IMR-90 (cell line): ENCODE measurements at regions not wholly inside any gene's neighbourhood (a gene's known extent, or its start where the extent isn't known, plus 50 kb on each side); places are given as distances from the start of the nearest gene placed in this dataset.
"Not testable (repeated sequence)": the region's sequence is repeated elsewhere in the genome, so short reads cannot be mapped to it uniquely, and the experiment has no call there.

Experiments
- ATAC-seq: fragments of 200-7000 bp; cut with Tn5 transposase; 2 replicates; pipeline ENCODE4 v1.9.1; 2020; ENCODE audit warnings: low read depth, mild to moderate bottlenecking, moderate library complexity
- BruUV-seq: library from RNA; stranded (reverse); fragments of 400-500 nt; replicated peaks from 2 replicates; lab custom pipeline; 2021; lab: Mats Ljungman, UMichigan
- CTCF ChIA-PET: fragments of 300-600 bp; formaldehyde crosslinking; extraction: SDS; loops from one replicate; lab custom pipeline; 2021; ENCODE audit warnings: antibody characterized with exemption; lab: Yijun Ruan, JAX
- POLR2A ChIA-PET: fragments of 300-600 bp; sonication (Branson Sonifier 250); formaldehyde crosslinking; loops from one replicate; lab custom pipeline; 2022; ENCODE audit warnings: antibody characterized with exemption; ENCODE audit not compliant: unreplicated experiment; lab: Charles Lee
- DNase-seq: peaks from one replicate; pipeline ENCODE4 v3.0.0; 2013
- H2AFZ ChIP-seq: replicated peaks from 2 replicates; pipeline ENCODE3; 2013; ENCODE audit warnings: low read length, mild to moderate bottlenecking; ENCODE audit not compliant: poor library complexity
- H2AK5ac ChIP-seq: 2 replicates; pipeline ENCODE4 v1.6.1; 2013; ENCODE audit warnings: low read depth, low read length, inconsistent platforms
- H2AK9ac ChIP-seq: replicated peaks from 2 replicates; pipeline ENCODE3; 2013; ENCODE audit warnings: mild to moderate bottlenecking, low read depth, low read length, moderate library complexity; ENCODE audit not compliant: poor library complexity
- H2BK120ac ChIP-seq: 2 replicates; pipeline ENCODE4 v1.6.1; 2013; ENCODE audit warnings: low read depth, low read length, inconsistent platforms
- H2BK15ac ChIP-seq: 3 replicates; pipeline ENCODE4 v1.6.1; 2013; ENCODE audit warnings: low read depth, low read length, inconsistent platforms
- H2BK20ac ChIP-seq: 2 replicates; pipeline ENCODE4 v1.6.1; 2013; ENCODE audit warnings: low read depth, mild to moderate bottlenecking, inconsistent platforms, low read length, moderate library complexity
- H2BK5ac ChIP-seq: 2 replicates; pipeline ENCODE4 v1.6.1; 2013; ENCODE audit warnings: mild to moderate bottlenecking, low read depth, low read length, inconsistent platforms; ENCODE audit not compliant: poor library complexity, severe bottlenecking
- H3K14ac ChIP-seq: replicated peaks from 2 replicates; pipeline ENCODE4 v1.6.1; 2013; ENCODE audit warnings: low read depth, low read length, inconsistent platforms
- H3K18ac ChIP-seq: 2 replicates; pipeline ENCODE4 v1.6.1; 2013; ENCODE audit warnings: low read depth, low read length, control low read depth
- H3K23ac ChIP-seq: 2 replicates; pipeline ENCODE4 v1.6.1; 2013; ENCODE audit warnings: low read depth, low read length, inconsistent platforms
- H3K27ac ChIP-seq: 2 replicates; pipeline ENCODE4 v1.5.1; 2013; ENCODE audit warnings: mild to moderate bottlenecking, control low read depth, low read length; ENCODE audit not compliant: insufficient read depth
- H3K27me3 ChIP-seq: 2 replicates; pipeline ENCODE4 v1.6.1; 2013; ENCODE audit warnings: low read length; ENCODE audit not compliant: control insufficient read depth, insufficient read depth
- H3K36me3 ChIP-seq: 2 replicates; pipeline ENCODE4 v1.6.1; 2013; ENCODE audit warnings: low read length, mixed read lengths; ENCODE audit not compliant: control insufficient read depth, insufficient read depth
- H3K4ac ChIP-seq: 2 replicates; pipeline ENCODE4 v1.6.1; 2013; ENCODE audit warnings: low read depth, low read length, inconsistent platforms
- H3K4me1 ChIP-seq: 2 replicates; pipeline ENCODE4 v1.6.1; 2013; ENCODE audit warnings: low read length, mixed read lengths; ENCODE audit not compliant: control insufficient read depth, insufficient read depth
- H3K4me2 ChIP-seq: 2 replicates; pipeline ENCODE4 v1.6.1; 2013; ENCODE audit warnings: low read depth, mild to moderate bottlenecking, control low read depth, low read length, moderate library complexity
- H3K4me3 ChIP-seq: 2 replicates; pipeline ENCODE4 v1.5.1; 2013; ENCODE audit warnings: low read depth, mild to moderate bottlenecking, control low read depth, low read length, moderate library complexity; ENCODE audit not compliant: insufficient read depth
- H3K56ac ChIP-seq: 2 replicates; pipeline ENCODE4 v1.6.1; 2013; ENCODE audit warnings: low read length, inconsistent platforms; ENCODE audit not compliant: insufficient read depth; ENCODE audit errors: extremely low read depth
- H3K79me1 ChIP-seq, 2 experiments: 2 replicates each; pipeline ENCODE4 v1.6.1; 2013; ENCODE audit warnings: low read length in 2 of 2, inconsistent platforms in 1 of 2, low read depth in 1 of 2
- H3K9ac ChIP-seq: 2 replicates; pipeline ENCODE4 v1.6.1; 2013; ENCODE audit warnings: low read depth, low read length, control low read depth
- H3K9me1 ChIP-seq: 2 replicates; pipeline ENCODE4 v1.6.1; 2013; ENCODE audit warnings: low read length, inconsistent platforms; ENCODE audit not compliant: insufficient read depth
- H3K9me3 ChIP-seq: 2 replicates; pipeline ENCODE4 v1.6.1; 2013; ENCODE audit warnings: low read length; ENCODE audit not compliant: control insufficient read depth, insufficient read depth
- H4K20me1 ChIP-seq: 2 replicates; pipeline ENCODE4 v1.6.1; 2013; ENCODE audit warnings: low read length, inconsistent platforms; ENCODE audit not compliant: insufficient read depth
- H4K5ac ChIP-seq: 2 replicates; pipeline ENCODE4 v1.6.1; 2013; ENCODE audit warnings: mild to moderate bottlenecking, low read depth, low read length, control low read depth
- H4K8ac ChIP-seq, 2 experiments: 2 replicates each; pipeline ENCODE4 v1.6.1; 2013; ENCODE audit warnings: low read depth in 2 of 2, low read length in 2 of 2, control low read depth in 1 of 2, inconsistent platforms in 1 of 2
- H4K91ac ChIP-seq: 2 replicates; pipeline ENCODE4 v1.6.1; 2013; ENCODE audit warnings: low read depth, low read length, inconsistent platforms; ENCODE audit not compliant: insufficient read depth
- WGBS, 2 experiments: methylation state at CpG; one replicate each; pipeline versions ENCODE4 v1.1.5 to v1.1.7; 2013; ENCODE audit warnings: missing lambda C conversion rate in 2 of 2; ENCODE audit not compliant: insufficient read length in 1 of 2; ENCODE audit errors: extremely low coverage in 2 of 2; 5-methylcytosine and 5-hydroxymethylcytosine counted together
- dilution Hi-C: fragments of 300-500 bp; cut with HindIII; formaldehyde crosslinking; loops from one replicate; pipeline ENCODE4 v1.14.3; 2018; ENCODE audit warnings: low sequenced_read_pairs; ENCODE audit not compliant: unreplicated experiment
- in situ Hi-C: fragments of 300-500 bp; cut with MboI; formaldehyde crosslinking; loops from 3 replicates; pipeline ENCODE4 v1.14.3; 2019; ENCODE audit warnings: low sequenced_read_pairs, inconsistent platforms, mixed read lengths
- intact Hi-C: fragments of 100-400 bp; cut with micrococcal nuclease; formaldehyde crosslinking; loops from 2 replicates; pipeline ENCODE4 v1.10.0; 2022

DNA sequence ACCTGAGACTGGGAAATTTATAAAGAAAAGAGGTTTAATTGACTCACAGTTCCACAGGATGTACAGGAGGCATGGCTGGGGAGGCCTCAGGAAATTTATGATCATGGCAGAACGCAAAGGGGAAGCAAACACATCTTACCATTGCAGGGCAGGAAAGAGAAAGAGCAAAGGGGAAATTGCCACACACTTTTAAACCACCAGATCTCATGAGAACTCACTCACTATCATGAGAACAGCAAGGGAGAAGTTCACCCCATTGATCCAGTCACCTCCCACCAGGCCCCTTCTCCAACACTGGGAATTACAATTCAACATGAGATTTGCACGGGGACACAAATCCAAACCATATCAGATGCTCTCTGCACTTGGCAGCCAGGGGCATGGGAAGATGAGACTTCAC, 592.8 kb downstream of the MATN1 start:
- H2AK9ac ChIP-seq, H3K9me1 ChIP-seq, CTCF ChIA-PET, intact Hi-C loops, H3K9me3 ChIP-seq, H3K79me1 ChIP-seq, ATAC-seq, BruUV-seq, H3K4ac ChIP-seq, H3K56ac ChIP-seq, H3K27ac ChIP-seq, H2BK120ac ChIP-seq, H3K14ac ChIP-seq, POLR2A ChIA-PET, in situ Hi-C loops, H3K23ac ChIP-seq, H3K4me3 ChIP-seq, H3K4me2 ChIP-seq, H4K5ac ChIP-seq, H4K91ac ChIP-seq, H2BK5ac ChIP-seq, H3K36me3 ChIP-seq, H3K4me1 ChIP-seq, H3K27me3 ChIP-seq, H4K20me1 ChIP-seq, H2AFZ ChIP-seq, H3K9ac ChIP-seq, DNase-seq, H2AK5ac ChIP-seq, H4K8ac ChIP-seq, H2BK15ac ChIP-seq, H2BK20ac ChIP-seq, H3K18ac ChIP-seq, dilution Hi-C loops: not testable (repeated sequence)
- no CpG with 5 or more reads among the region's 2 CpGs for WGBS, 2 experiments
